ENCODE measurements at regions not wholly inside any gene's neighbourhood (a gene's known extent, or its start where the extent isn't known, plus 50 kb on each side); places are given as distances from the start of the nearest gene placed in this dataset.

- TF ChIP-seq CTCF (IDR thresholded peaks at IDR 0.05) (peak; percentile 46 to 62 (median 60)), POLR2AphosphoS5 (IDR thresholded peaks at IDR 0.05) (no peak)
Measured at GRCh38 chr4:111854494-111855087, 290.7 kb upstream of the FAM241A start.
